ENCODE measurements at regions not wholly inside any gene's neighbourhood (a gene's known extent, or its start where the extent isn't known, plus 50 kb on each side); places are given as distances from the start of the nearest gene placed in this dataset.

DNA sequence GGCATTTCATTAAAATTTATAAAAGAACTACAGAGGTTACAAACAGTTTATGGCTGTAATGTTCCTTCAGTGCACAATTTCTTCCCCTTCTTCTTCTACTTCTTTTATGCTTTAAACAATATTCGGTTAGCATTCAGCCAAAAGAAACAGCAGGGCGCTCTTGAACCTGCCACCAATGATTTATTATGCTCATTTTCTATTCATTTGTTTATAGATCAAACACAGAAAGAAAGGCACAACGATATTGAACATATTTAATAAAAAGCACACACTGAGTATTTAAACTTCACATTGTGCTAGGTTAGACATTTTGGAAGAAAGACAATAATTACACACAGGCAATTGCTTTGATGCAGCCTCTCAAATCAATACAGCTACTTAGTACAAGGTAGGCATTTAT, 1025.8 kb upstream of the LRRN3 start:
- intact Hi-C loops (cut with micrococcal nuclease), result no loop called here
- no peak overlapping the region for H3K4me3 Mint-ChIP-seq

DNA sequence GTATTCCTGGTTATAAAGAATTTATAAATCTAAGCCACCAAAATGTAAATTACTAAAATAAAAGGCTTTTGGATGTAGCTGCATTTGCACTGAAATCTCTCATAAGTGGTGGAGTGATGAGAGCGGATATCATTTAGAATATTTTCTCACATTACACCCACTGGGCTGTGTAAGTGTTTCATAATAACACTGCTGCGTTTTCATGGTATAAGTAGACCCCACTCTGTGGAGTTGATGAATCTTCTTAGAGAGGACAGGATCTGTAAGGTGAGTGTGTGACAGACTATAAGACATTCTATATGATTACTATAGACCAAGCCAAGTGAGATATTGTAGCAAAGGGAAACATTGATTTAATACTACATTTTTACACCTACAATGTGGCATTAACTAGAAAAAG, 1024.1 kb upstream of the LRRN3 start:
- Mint-ChIP-seq H3K36me3 (ENCODE audit: low read depth) (no peaks in the 10 kb centered on the region), H3K9me3 (peaks cover 6% of the 10 kb centered on the region), H3K4me1 (no peaks in the 10 kb centered on the region), H3K27me3 (no peaks in the 10 kb centered on the region), H3K27ac (no peak overlapping the region), H3K4me3 (no peak overlapping the region)
- ChIA-PET POLR2A (no interaction called here), CTCF (no interaction called here)
- TF ChIP-seq, protein P1, sequence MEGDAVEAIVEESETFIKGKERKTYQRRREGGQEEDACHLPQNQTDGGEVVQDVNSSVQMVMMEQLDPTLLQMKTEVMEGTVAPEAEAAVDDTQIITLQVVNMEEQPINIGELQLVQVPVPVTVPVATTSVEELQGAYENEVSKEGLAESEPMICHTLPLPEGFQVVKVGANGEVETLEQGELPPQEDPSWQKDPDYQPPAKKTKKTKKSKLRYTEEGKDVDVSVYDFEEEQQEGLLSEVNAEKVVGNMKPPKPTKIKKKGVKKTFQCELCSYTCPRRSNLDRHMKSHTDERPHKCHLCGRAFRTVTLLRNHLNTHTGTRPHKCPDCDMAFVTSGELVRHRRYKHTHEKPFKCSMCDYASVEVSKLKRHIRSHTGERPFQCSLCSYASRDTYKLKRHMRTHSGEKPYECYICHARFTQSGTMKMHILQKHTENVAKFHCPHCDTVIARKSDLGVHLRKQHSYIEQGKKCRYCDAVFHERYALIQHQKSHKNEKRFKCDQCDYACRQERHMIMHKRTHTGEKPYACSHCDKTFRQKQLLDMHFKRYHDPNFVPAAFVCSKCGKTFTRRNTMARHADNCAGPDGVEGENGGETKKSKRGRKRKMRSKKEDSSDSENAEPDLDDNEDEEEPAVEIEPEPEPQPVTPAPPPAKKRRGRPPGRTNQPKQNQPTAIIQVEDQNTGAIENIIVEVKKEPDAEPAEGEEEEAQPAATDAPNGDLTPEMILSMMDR (IDR thresholded peaks at IDR 0.05), result no peak
- ATAC-seq (ENCODE audit: low read depth), result no peak
- intact Hi-C loops (cut with micrococcal nuclease), result no loop called here
- no peak for DNase-seq

More for the DNA sequence above, 1025.8 kb upstream of the LRRN3 start:
- Mint-ChIP-seq H3K4me1 (no peaks in the 10 kb centered on the region), H3K27ac (no peak overlapping the region), H3K27me3 (no peaks in the 10 kb centered on the region), H3K36me3 (ENCODE audit: low read depth) (no peaks in the 10 kb centered on the region), H3K9me3 (peaks cover 8% of the 10 kb centered on the region)
- ATAC-seq (ENCODE audit: low read depth) (no peak), DNase-seq (no peak)
- TF ChIP-seq, protein P1 (IDR thresholded peaks at IDR 0.05), result no peak
- CTCF ChIA-PET, result no interaction called here
- POLR2A ChIA-PET, result no interaction called here

DNA sequence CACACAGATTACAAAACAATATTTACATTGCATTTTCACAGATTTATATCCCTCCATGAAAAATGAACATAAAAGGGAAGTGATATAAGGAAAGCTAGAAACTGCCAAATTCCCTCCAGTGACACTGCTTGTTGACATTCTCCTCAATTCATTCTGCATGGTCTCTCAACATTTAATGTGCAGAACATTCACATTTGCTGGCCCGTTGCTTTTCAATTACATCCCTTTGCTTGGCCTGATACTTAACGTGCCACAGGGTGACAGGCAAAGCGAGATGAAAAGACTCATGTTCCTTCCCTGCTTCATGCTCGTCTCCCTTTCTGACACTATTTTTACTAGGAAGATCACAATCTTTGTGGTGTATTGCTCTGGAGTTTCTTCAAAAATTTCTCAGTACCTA, 1019.7 kb upstream of the LRRN3 start:
- intact Hi-C loops (cut with micrococcal nuclease), result no loop called here
- H3K27ac Mint-ChIP-seq, result no peak overlapping the region
- no peak for DNase-seq
- CTCF ChIA-PET, result no interaction called here
- no peak overlapping the region for H3K4me3 Mint-ChIP-seq
- no peak for ATAC-seq (ENCODE audit: low read depth)
- TF ChIP-seq, protein P1 (IDR thresholded peaks at IDR 0.05), result no peak
- H3K36me3 Mint-ChIP-seq (ENCODE audit: low read depth), result no peaks in the 10 kb centered on the region
- H3K27me3 Mint-ChIP-seq, result no peaks in the 10 kb centered on the region
- peaks cover 6% of the 10 kb centered on the region for H3K9me3 Mint-ChIP-seq
- POLR2A ChIA-PET, result no interaction called here
- H3K4me1 Mint-ChIP-seq, result no peaks in the 10 kb centered on the region

DNA sequence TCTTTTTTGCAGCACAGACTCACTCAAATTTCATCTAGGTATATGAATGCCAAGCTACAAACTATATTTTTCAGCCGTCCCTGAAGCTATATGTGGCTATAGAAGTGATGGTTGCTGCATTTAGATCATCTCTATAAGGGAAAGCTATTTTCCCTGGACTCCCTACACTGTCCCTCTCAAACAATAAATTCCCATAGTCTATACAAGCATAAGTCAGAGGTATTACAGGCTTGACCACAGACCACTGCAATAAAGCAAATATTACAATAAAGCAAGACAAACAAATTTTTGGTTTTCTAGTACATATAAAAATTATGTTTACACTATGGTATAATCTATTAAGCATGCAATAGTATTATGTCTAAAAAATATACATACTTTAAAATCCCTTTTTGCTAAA, 1015.5 kb upstream of the LRRN3 start:
- no peaks in the 10 kb centered on the region for H3K27me3 Mint-ChIP-seq
- intact Hi-C loops (cut with micrococcal nuclease), result no loop called here
- ATAC-seq (ENCODE audit: low read depth), result no peak
- no peak for DNase-seq
- no peak overlapping the region for H3K27ac Mint-ChIP-seq
- ChIA-PET POLR2A (no interaction called here), CTCF (no interaction called here)
- H3K36me3 Mint-ChIP-seq (ENCODE audit: low read depth), result no peaks in the 10 kb centered on the region
- TF ChIP-seq, protein P1 (IDR thresholded peaks at IDR 0.05), result no peak
- H3K4me1 Mint-ChIP-seq, result no peaks in the 10 kb centered on the region
- no peak overlapping the region for H3K4me3 Mint-ChIP-seq
- no peaks in the 10 kb centered on the region for H3K9me3 Mint-ChIP-seq

DNA sequence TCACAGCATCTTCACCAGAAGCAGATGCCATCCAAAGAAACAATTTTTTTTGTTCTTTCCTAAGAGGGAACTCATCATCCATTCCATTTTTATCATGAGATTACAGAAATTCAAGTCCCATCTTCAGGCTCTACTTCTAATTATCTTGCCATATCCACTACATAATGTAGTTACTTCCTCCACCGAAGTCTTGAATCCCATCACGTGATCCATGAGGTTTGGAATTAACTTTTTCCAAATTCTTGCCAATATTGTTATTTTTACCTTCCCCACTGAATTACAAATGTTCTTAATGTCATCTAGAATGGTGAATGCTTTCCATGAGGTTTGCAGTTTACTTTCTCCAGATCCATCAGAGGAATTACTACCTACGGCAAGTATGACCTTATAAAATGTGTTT, 1014.7 kb upstream of the LRRN3 start:
- H3K4me1 Mint-ChIP-seq, result no peaks in the 10 kb centered on the region
- ChIA-PET POLR2A (no interaction called here), CTCF (no interaction called here)
- no peak overlapping the region for H3K4me3 Mint-ChIP-seq
- intact Hi-C loops (cut with micrococcal nuclease), result no loop called here
- H3K27me3 Mint-ChIP-seq, result no peaks in the 10 kb centered on the region
- H3K27ac Mint-ChIP-seq, result no peak overlapping the region
- H3K36me3 Mint-ChIP-seq (ENCODE audit: low read depth), result no peaks in the 10 kb centered on the region
- no peaks in the 10 kb centered on the region for H3K9me3 Mint-ChIP-seq
- no peak for DNase-seq
- TF ChIP-seq, protein P1 (IDR thresholded peaks at IDR 0.05), result no peak
- ATAC-seq (ENCODE audit: low read depth), result no peak
